Lung (tissue), 11 donors: ENCODE measurements at regions not wholly inside any gene's neighbourhood (a gene's known extent, or its start where the extent isn't known, plus 50 kb on each side); places are given as distances from the start of the nearest gene placed in this dataset.
"Not testable (repeated sequence)": the region's sequence is repeated elsewhere in the genome, so short reads cannot be mapped to it uniquely, and the experiment has no call there.

ENCODE experiments used
- ATAC-seq: fragments of 200-7000 bp; cut with Tn5 transposase; one replicate; pipeline ENCODE4 v1.9.1; 2020; ENCODE audit warnings: moderate number of reproducible peaks; ENCODE audit not compliant: insufficient read depth, low FRiP score
- DNase-seq, 3 donors: peaks; one replicate each; pipeline ENCODE4 v3.0.0-alpha.2; 2013 to 2017
- H3K27ac ChIP-seq, 2 donors: one replicate each; pipeline ENCODE4 v1.5.1; 2013; ENCODE audit warnings: mild to moderate bottlenecking in 2 of 2, moderate library complexity in 2 of 2, control low read depth in 1 of 2, inconsistent platforms in 1 of 2, low read depth in 1 of 2, low read length in 1 of 2
- H3K27me3 ChIP-seq, 3 donors: one replicate each; pipeline ENCODE4 v1.5.1; 2013; ENCODE audit warnings: low read length in 2 of 3; ENCODE audit not compliant: control insufficient read depth in 3 of 3, insufficient read depth in 3 of 3
- H3K36me3 ChIP-seq, 4 donors: one replicate each; pipeline ENCODE4 v1.5.1; 2013; ENCODE audit warnings: low read length in 4 of 4, mild to moderate bottlenecking in 1 of 4, moderate library complexity in 1 of 4; ENCODE audit not compliant: control insufficient read depth in 4 of 4, insufficient read depth in 4 of 4
- H3K4me1 ChIP-seq, 5 donors: one replicate each; pipeline ENCODE4 v1.5.1; 2013; ENCODE audit warnings: low read length in 5 of 5, mild to moderate bottlenecking in 2 of 5, moderate library complexity in 1 of 5; ENCODE audit not compliant: control insufficient read depth in 5 of 5, insufficient read depth in 5 of 5
- H3K4me3 ChIP-seq: one replicate; pipeline ENCODE4 v1.5.1; 2013; ENCODE audit warnings: mild to moderate bottlenecking, control low read depth, moderate library complexity
- H3K9ac ChIP-seq, 2 donors: one replicate each; pipeline ENCODE4 v1.5.1; 2013; ENCODE audit warnings: low read length in 2 of 2, control low read depth in 1 of 2; ENCODE audit not compliant: insufficient read depth in 1 of 2
- H3K9me3 ChIP-seq, 4 donors: one replicate each; pipeline ENCODE4 v1.5.1; 2013; ENCODE audit warnings: low read length in 3 of 4, mild to moderate bottlenecking in 1 of 4, moderate library complexity in 1 of 4; ENCODE audit not compliant: control insufficient read depth in 4 of 4, insufficient read depth in 3 of 4
- CTCF ChIP-seq: IDR thresholded peaks from 2 replicates; pipeline ENCODE4 v1.5.1; 2012; ENCODE audit warnings: mild to moderate bottlenecking; ENCODE audit errors: control extremely low read depth, extremely low read depth
- WGBS, 2 donors: extraction: QIAGEN DNeasy Blood & Tissue Kit; methylation state at CpG; one replicate each; pipeline ENCODE4 v1.1.7; 2013; 5-methylcytosine and 5-hydroxymethylcytosine counted together
- donor health status: control.
- donor health status: control.
- donor health status: Bipolar disorder and iron deficiency.
- donor health status: healthy.
- donor health status: DM: yes; HTN: yes; CAD: no.

- Histone ChIP-seq H3K9me3 (no peaks in the 10 kb centered on the region), H3K27ac (no peak overlapping the region), H3K4me3 (no peak overlapping the region), H3K36me3 (no peaks in the 10 kb centered on the region), H3K4me1 (no peaks in the 10 kb centered on the region), H3K9ac (no peak overlapping the region), H3K27me3 (no peaks in the 10 kb centered on the region)
- TF ChIP-seq CTCF = no peak
- ATAC-seq = no peak
- DNase-seq = no peak
Measured at GRCh38 chr4:165813606-165814005, 59.4 kb upstream of the TLL1 start.

- no peaks in the 10 kb centered on the region for H3K4me1 ChIP-seq
- 74 to 82% methylated on average over 4 of the region's 4 CpGs for WGBS, 2 donors
- no peak overlapping the region for H3K27ac ChIP-seq
- ATAC-seq (no peak), DNase-seq (no peak)
- H3K9me3 ChIP-seq = no peaks in the 10 kb centered on the region
- no peaks in the 10 kb centered on the region for H3K36me3 ChIP-seq
- no peak for TF ChIP-seq CTCF
- no peak overlapping the region for H3K4me3 ChIP-seq
- no peak overlapping the region for H3K9ac ChIP-seq
- H3K27me3 ChIP-seq = no peaks in the 10 kb centered on the region
Measured at GRCh38 chr4:165814256-165815020, 58.6 kb upstream of the TLL1 start.

GRCh38 chr4:165819126-165819525 is 53.9 kb upstream of the TLL1 start:
- H3K36me3 ChIP-seq, H3K9ac ChIP-seq, H3K27ac ChIP-seq, DNase-seq, H3K4me1 ChIP-seq, H3K27me3 ChIP-seq, H3K9me3 ChIP-seq, H3K4me3 ChIP-seq, ATAC-seq: not testable (repeated sequence)
- 86 to 95% methylated on average over 6 of the region's 6 CpGs for WGBS, 2 donors
